Smooth muscle cell (in vitro differentiated cells): ENCODE measurements at regions not wholly inside any gene's neighbourhood (a gene's known extent, or its start where the extent isn't known, plus 50 kb on each side); places are given as distances from the start of the nearest gene placed in this dataset.

Source experiments
- DNase-seq: peaks from one replicate; lab custom pipeline; 2025; ENCODE audit not compliant: unreplicated experiment; lab: John Stamatoyannopoulos, UW
- H2AFZ ChIP-seq: fragments of 200-600 bp; sonication (generic); 2 replicates; pipeline ENCODE4 v1.6.0; 2016; ENCODE audit warnings: antibody characterized with exemption, low read depth, mild to moderate bottlenecking
- H3F3A ChIP-seq: fragments of 200-600 bp; sonication (generic); 2 replicates; pipeline ENCODE4 v1.6.0; 2017; ENCODE audit warnings: antibody characterized with exemption, low read depth
- H3K27ac ChIP-seq: fragments of 200-600 bp; sonication (generic); 2 replicates; pipeline ENCODE4 v1.5.1; 2016; ENCODE audit warnings: low read depth, mild to moderate bottlenecking
- H3K27me3 ChIP-seq: fragments of 200-600 bp; sonication (generic); 2 replicates; pipeline ENCODE4 v1.6.1; 2016; ENCODE audit warnings: low read depth, mild to moderate bottlenecking
- H3K36me3 ChIP-seq: fragments of 200-600 bp; sonication (generic); 2 replicates; pipeline ENCODE4 v1.5.1; 2016; ENCODE audit warnings: low read depth
- H3K4me1 ChIP-seq: fragments of 200-600 bp; sonication (generic); 2 replicates; pipeline ENCODE4 v1.5.1; 2016; ENCODE audit warnings: low read depth
- H3K4me2 ChIP-seq: fragments of 200-600 bp; sonication (generic); 2 replicates; pipeline ENCODE4 v1.6.0; 2016; ENCODE audit warnings: mild to moderate bottlenecking
- H3K4me3 ChIP-seq: fragments of 200-600 bp; sonication (generic); 2 replicates; pipeline ENCODE4 v1.5.1; 2016; ENCODE audit warnings: mild to moderate bottlenecking
- H3K79me2 ChIP-seq: fragments of 200-600 bp; sonication (generic); 2 replicates; pipeline ENCODE4 v1.6.0; 2016; ENCODE audit warnings: low read depth, mild to moderate bottlenecking
- H3K9ac ChIP-seq: fragments of 200-600 bp; sonication (generic); 2 replicates; pipeline ENCODE4 v1.6.0; 2016; ENCODE audit warnings: low read depth
- H3K9me3 ChIP-seq: fragments of 200-600 bp; sonication (generic); replicated peaks from 2 replicates; pipeline ENCODE4 v1.5.1; 2016; ENCODE audit warnings: low read depth
- H4K20me1 ChIP-seq: fragments of 200-600 bp; sonication (generic); 2 replicates; pipeline ENCODE4 v1.6.0; 2016; ENCODE audit warnings: low read depth
- WGBS: methylation state at CpG from one replicate; pipeline ENCODE4 v1.1.7; 2016; ENCODE audit warnings: low lambda C conversion rate; 5-methylcytosine and 5-hydroxymethylcytosine counted together
- TF ChIP-seq, protein P1 (sequence below): fragments of 200-600 bp; sonication (generic); IDR thresholded peaks from 2 replicates; pipeline ENCODE4 v1.5.1; 2017; ENCODE audit warnings: borderline replicate concordance, mild to moderate bottlenecking, antibody characterized with exemption; ENCODE audit not compliant: insufficient read depth, poor library complexity, severe bottlenecking

DNA sequence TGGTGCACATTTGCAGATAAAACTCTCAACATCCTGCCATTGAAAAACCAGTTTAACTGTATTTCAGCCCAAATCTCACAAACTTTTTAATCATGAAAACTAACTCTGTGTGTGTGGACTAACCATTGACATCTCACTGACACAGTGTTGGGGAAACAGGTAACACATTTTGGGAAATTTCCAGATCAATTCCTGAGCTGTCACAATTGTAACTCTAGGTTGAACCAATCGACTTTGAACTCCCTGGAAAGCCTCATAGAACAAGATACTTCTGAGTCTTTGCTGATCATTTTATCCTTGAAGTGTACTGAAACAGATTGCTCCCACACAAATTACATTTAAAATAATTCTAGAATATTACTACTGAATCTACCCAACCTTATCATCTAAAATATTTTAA, 667.9 kb upstream of the NR2F2 start:
- peaks cover under 1% of the 10 kb centered on the region for H3K27me3 ChIP-seq
- no peaks in the 10 kb centered on the region for H3K9me3 ChIP-seq
- H2AFZ ChIP-seq, result no peak overlapping the region
- TF ChIP-seq, protein P1, sequence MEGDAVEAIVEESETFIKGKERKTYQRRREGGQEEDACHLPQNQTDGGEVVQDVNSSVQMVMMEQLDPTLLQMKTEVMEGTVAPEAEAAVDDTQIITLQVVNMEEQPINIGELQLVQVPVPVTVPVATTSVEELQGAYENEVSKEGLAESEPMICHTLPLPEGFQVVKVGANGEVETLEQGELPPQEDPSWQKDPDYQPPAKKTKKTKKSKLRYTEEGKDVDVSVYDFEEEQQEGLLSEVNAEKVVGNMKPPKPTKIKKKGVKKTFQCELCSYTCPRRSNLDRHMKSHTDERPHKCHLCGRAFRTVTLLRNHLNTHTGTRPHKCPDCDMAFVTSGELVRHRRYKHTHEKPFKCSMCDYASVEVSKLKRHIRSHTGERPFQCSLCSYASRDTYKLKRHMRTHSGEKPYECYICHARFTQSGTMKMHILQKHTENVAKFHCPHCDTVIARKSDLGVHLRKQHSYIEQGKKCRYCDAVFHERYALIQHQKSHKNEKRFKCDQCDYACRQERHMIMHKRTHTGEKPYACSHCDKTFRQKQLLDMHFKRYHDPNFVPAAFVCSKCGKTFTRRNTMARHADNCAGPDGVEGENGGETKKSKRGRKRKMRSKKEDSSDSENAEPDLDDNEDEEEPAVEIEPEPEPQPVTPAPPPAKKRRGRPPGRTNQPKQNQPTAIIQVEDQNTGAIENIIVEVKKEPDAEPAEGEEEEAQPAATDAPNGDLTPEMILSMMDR, result no peak
- H3K36me3 ChIP-seq, result no peaks in the 10 kb centered on the region
- no peaks in the 10 kb centered on the region for H3F3A ChIP-seq
- H3K4me3 ChIP-seq, result no peak overlapping the region
- H3K4me1 ChIP-seq, result no peaks in the 10 kb centered on the region
- H3K9ac ChIP-seq, result no peak overlapping the region
- no peaks in the 10 kb centered on the region for H4K20me1 ChIP-seq
- no peak for DNase-seq
- H3K4me2 ChIP-seq, result no peak overlapping the region
- no peaks in the 10 kb centered on the region for H3K79me2 ChIP-seq
- 97% methylated on average over 1 of the region's 1 CpG for WGBS
- H3K27ac ChIP-seq, result no peak overlapping the region

DNA sequence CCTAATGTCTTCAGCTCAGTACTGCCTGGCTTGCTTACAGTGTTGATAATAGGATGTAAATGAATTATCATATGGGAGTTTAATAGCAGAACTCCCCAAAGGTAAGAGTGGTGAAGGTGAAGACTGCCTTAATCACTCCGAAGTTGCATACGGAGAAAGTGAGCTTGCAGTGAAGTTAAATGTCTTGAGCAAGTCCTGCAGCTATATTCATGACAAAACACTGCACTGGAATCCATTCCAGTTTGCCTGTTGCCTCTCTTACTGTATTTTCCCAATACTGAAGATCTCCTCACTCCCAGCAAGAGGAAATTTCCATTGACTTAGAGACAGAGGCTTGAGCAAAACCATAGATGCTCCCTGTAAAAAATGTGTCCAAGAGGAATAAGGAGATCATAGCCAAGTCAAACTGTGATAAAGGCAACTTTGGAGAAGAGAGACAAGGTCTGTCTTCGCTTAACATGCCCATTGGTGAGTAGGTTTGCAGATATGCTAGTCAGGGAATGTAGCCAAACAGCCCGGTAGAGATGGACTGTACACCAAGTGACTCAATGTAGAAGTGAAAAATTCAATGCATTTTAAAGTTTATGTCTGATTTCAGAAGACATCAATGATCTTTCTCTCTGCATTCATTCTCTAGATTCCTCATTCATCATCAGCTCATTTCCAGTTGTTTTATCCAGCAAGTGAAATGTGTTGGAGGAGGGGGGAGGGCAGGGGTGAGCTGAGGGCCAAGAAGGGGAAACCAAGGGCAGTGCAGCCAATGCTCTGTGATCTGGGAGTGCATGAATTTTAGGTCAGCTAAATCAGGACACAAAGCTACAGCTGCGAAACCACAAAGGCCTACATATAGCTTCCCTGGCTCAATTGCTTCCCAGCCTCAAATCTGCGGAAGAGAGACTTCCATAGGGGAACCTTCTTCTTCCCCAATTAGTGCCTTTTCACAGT, 667.1 kb upstream of the NR2F2 start:
- Histone ChIP-seq H3K4me1 (no peaks in the 10 kb centered on the region), H3K4me3 (no peak overlapping the region), H3K79me2 (no peaks in the 10 kb centered on the region), H3K36me3 (no peaks in the 10 kb centered on the region), H3K4me2 (no peak overlapping the region), H3K9ac (no peak overlapping the region), H3F3A (no peaks in the 10 kb centered on the region), H4K20me1 (no peaks in the 10 kb centered on the region), H3K27ac (no peak overlapping the region), H3K27me3 (peaks cover 8% of the 10 kb centered on the region), H2AFZ (no peak overlapping the region), H3K9me3 (no peaks in the 10 kb centered on the region)
- TF ChIP-seq, protein P1, result no peak
- no peak for DNase-seq
- WGBS, result 85% methylated on average over 6 of the region's 6 CpGs

DNA sequence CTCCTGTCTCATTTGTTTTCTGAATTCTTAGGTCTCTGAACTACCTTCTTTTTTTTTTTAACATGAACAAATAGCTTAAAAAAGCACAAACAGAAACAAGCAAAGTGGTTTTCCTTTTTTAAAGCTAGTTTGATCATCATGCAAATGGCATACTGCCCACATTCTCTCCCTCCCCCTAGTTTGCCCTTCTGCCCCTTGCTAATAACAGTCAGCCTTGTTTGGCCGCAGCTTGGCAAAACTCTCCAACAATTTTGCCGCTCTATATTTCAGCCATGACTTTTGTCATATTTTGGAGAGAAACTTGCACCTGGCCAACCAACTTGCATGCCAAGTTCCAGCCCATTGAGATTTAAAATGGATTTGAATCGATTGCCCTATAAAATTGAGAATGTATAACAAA, 666.0 kb upstream of the NR2F2 start:
- Histone ChIP-seq H3K79me2 (no peaks in the 10 kb centered on the region), H3K9ac (no peak overlapping the region), H3K4me1 (no peaks in the 10 kb centered on the region), H3K9me3 (no peaks in the 10 kb centered on the region), H3K27ac (no peak overlapping the region), H3F3A (no peaks in the 10 kb centered on the region), H3K4me3 (no peak overlapping the region), H3K36me3 (no peaks in the 10 kb centered on the region), H3K4me2 (no peak overlapping the region), H4K20me1 (no peaks in the 10 kb centered on the region), H2AFZ (no peak overlapping the region), H3K27me3 (peaks cover 8% of the 10 kb centered on the region)
- 81% methylated on average over 3 of the region's 3 CpGs for WGBS
- TF ChIP-seq, protein P1, result no peak
- DNase-seq, result no peak
